Neural progenitor cell (in vitro differentiated cells): ENCODE measurements at regions not wholly inside any gene's neighbourhood (a gene's known extent, or its start where the extent isn't known, plus 50 kb on each side); places are given as distances from the start of the nearest gene placed in this dataset.

ENCODE experiments used
- EZH2 ChIP-seq: fragments of 200-600 bp; sonication (generic); IDR thresholded peaks from 2 replicates; pipeline ENCODE4 v1.6.1; 2017; ENCODE audit warnings: antibody characterized with exemption, mild to moderate bottlenecking, moderate library complexity
- TF ChIP-seq, protein P1 (sequence below): fragments of 200-600 bp; sonication (generic); IDR thresholded peaks from 2 replicates; pipeline ENCODE4 v1.5.1; 2017; ENCODE audit warnings: antibody characterized with exemption, mild to moderate bottlenecking

GRCh38 chr2:155904720-155905119, 427.8 kb downstream of the NR4A2 start:
- TF ChIP-seq, protein P1, sequence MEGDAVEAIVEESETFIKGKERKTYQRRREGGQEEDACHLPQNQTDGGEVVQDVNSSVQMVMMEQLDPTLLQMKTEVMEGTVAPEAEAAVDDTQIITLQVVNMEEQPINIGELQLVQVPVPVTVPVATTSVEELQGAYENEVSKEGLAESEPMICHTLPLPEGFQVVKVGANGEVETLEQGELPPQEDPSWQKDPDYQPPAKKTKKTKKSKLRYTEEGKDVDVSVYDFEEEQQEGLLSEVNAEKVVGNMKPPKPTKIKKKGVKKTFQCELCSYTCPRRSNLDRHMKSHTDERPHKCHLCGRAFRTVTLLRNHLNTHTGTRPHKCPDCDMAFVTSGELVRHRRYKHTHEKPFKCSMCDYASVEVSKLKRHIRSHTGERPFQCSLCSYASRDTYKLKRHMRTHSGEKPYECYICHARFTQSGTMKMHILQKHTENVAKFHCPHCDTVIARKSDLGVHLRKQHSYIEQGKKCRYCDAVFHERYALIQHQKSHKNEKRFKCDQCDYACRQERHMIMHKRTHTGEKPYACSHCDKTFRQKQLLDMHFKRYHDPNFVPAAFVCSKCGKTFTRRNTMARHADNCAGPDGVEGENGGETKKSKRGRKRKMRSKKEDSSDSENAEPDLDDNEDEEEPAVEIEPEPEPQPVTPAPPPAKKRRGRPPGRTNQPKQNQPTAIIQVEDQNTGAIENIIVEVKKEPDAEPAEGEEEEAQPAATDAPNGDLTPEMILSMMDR, result no peak
- no peak for TF ChIP-seq EZH2
